Neural cell (in vitro differentiated cells): ENCODE measurements at regions not wholly inside any gene's neighbourhood (a gene's known extent, or its start where the extent isn't known, plus 50 kb on each side); places are given as distances from the start of the nearest gene placed in this dataset.

Source experiments
- H2AFZ ChIP-seq: fragments of 200-600, 300-800 bp; sonication (generic), shearing (Covaris generic); 2 replicates; pipeline ENCODE4 v1.6.0; 2014; ENCODE audit warnings: low read depth, mild to moderate bottlenecking, antibody characterized with exemption, low read length, moderate library complexity
- H3F3A ChIP-seq: fragments of 200-600 bp; shearing (Covaris generic); 2 replicates; pipeline ENCODE4 v1.6.1; 2016; ENCODE audit warnings: mild to moderate bottlenecking, moderate library complexity, mixed read lengths, antibody characterized with exemption, low read length; ENCODE audit not compliant: insufficient read depth, poor library complexity, severe bottlenecking
- H3K27ac ChIP-seq: fragments of 200-600, 300-800 bp; sonication (generic), shearing (Covaris generic); 2 replicates; pipeline ENCODE4 v1.5.1; 2014; ENCODE audit warnings: mild to moderate bottlenecking, low read length, moderate library complexity
- H3K27me3 ChIP-seq: fragments of 300-800, 200-600 bp; sonication (generic), shearing (Covaris generic); 2 replicates; pipeline ENCODE4 v1.6.0; 2014; ENCODE audit warnings: mild to moderate bottlenecking, low read depth, low read length, moderate library complexity; ENCODE audit not compliant: insufficient read depth
- H3K36me3 ChIP-seq: fragments of 300-800, 200-600 bp; sonication (generic), shearing (Covaris generic); 2 replicates; pipeline ENCODE4 v1.5.1; 2014; ENCODE audit warnings: mild to moderate bottlenecking, antibody characterized with exemption, low read length, moderate library complexity; ENCODE audit not compliant: insufficient read depth
- H3K4me2 ChIP-seq: fragments of 300-800, 200-600 bp; sonication (generic), shearing (Covaris generic); 2 replicates; pipeline ENCODE4 v1.6.0; 2014; ENCODE audit warnings: mild to moderate bottlenecking, low read length
- H3K4me3 ChIP-seq: fragments of 300-800, 200-600 bp; sonication (generic), shearing (Covaris generic); 2 replicates; pipeline ENCODE4 v1.5.1; 2014; ENCODE audit warnings: mild to moderate bottlenecking, low read length, moderate library complexity
- H3K79me2 ChIP-seq: fragments of 200-600 bp; shearing (Covaris generic); replicated peaks from 2 replicates; pipeline ENCODE4 v1.6.0; 2014; ENCODE audit warnings: mild to moderate bottlenecking, low read length, moderate library complexity; ENCODE audit not compliant: insufficient read depth
- H3K9ac ChIP-seq: fragments of 300-800, 200-600 bp; sonication (generic), shearing (Covaris generic); 2 replicates; pipeline ENCODE4 v1.6.1; 2016; ENCODE audit warnings: mild to moderate bottlenecking, low read length, mixed read lengths
- H3K9me2 ChIP-seq: fragments of 200-600 bp; shearing (Covaris generic); 2 replicates; pipeline ENCODE4 v1.6.1; 2016; ENCODE audit warnings: mild to moderate bottlenecking, low read length, mixed read lengths; ENCODE audit not compliant: insufficient read depth
- H3K9me3 ChIP-seq: fragments of 200-600, 300-800 bp; sonication (generic), shearing (Covaris generic); 2 replicates; pipeline ENCODE4 v1.6.1; 2016; ENCODE audit warnings: mild to moderate bottlenecking, mixed run types, low read length, moderate library complexity, mixed read lengths
- H4K20me1 ChIP-seq: fragments of 200-600 bp; shearing (Covaris generic); 2 replicates; pipeline ENCODE4 v1.6.1; 2016; ENCODE audit warnings: mild to moderate bottlenecking, mixed run types; ENCODE audit not compliant: insufficient read depth
- CTCF ChIP-seq: fragments of 450-650 bp; IDR thresholded peaks from 2 replicates; pipeline ENCODE4 v1.5.1; 2014; ENCODE audit warnings: antibody characterized with exemption, mild to moderate bottlenecking, moderate library complexity; ENCODE audit not compliant: poor library complexity, severe bottlenecking
- EP300 ChIP-seq: fragments of 450-650 bp; conservative IDR thresholded peaks from 2 replicates; pipeline ENCODE4 v1.6.1; 2014; ENCODE audit warnings: antibody characterized with exemption, mild to moderate bottlenecking, moderate library complexity; ENCODE audit not compliant: poor library complexity, severe bottlenecking
- EZH2 ChIP-seq: fragments of 200-600, 300-800 bp; shearing (Covaris generic), sonication (generic); IDR thresholded peaks from 2 replicates; pipeline ENCODE4 v1.6.1; 2014; ENCODE audit warnings: antibody characterized with exemption, low read length, borderline replicate concordance, mild to moderate bottlenecking; ENCODE audit not compliant: insufficient read depth, poor library complexity, severe bottlenecking
- MXI1 ChIP-seq: fragments of 450-650 bp; conservative IDR thresholded peaks from 2 replicates; pipeline ENCODE4 v1.6.1; 2014; ENCODE audit warnings: antibody characterized with exemption, mild to moderate bottlenecking; ENCODE audit not compliant: poor library complexity, severe bottlenecking
- POLR2AphosphoS5 ChIP-seq: IDR thresholded peaks from 2 replicates; pipeline ENCODE4 v1.6.1; 2012
- RAD21 ChIP-seq: fragments of 450-650 bp; conservative IDR thresholded peaks from 2 replicates; pipeline ENCODE4 v1.6.1; 2014; ENCODE audit warnings: antibody characterized with exemption, mild to moderate bottlenecking, moderate library complexity
- REST ChIP-seq: IDR thresholded peaks from 2 replicates; pipeline ENCODE4 v1.6.1; 2012; ENCODE audit warnings: borderline replicate concordance
- SMC3 ChIP-seq: fragments of 450-650 bp; conservative IDR thresholded peaks from 2 replicates; pipeline ENCODE4 v1.6.1; 2014; ENCODE audit warnings: antibody characterized with exemption, mild to moderate bottlenecking, moderate library complexity; ENCODE audit not compliant: poor library complexity
- TAF1 ChIP-seq: IDR thresholded peaks from 2 replicates; pipeline ENCODE4 v1.6.1; 2012; ENCODE audit warnings: low read depth

- H2AFZ ChIP-seq: no peak overlapping the region
- TF ChIP-seq POLR2AphosphoS5: no peak
- TF ChIP-seq EP300: no peak
- no peak for TF ChIP-seq REST
- TF ChIP-seq CTCF: no peak
- TF ChIP-seq MXI1: no peak
- no peak for TF ChIP-seq SMC3
- no peak for TF ChIP-seq EZH2
- TF ChIP-seq TAF1: no peak
- H3K36me3 ChIP-seq: no peaks in the 10 kb centered on the region
- no peaks in the 10 kb centered on the region for H3F3A ChIP-seq
- H4K20me1 ChIP-seq: no peaks in the 10 kb centered on the region
- H3K9ac ChIP-seq: no peak overlapping the region
- no peaks in the 10 kb centered on the region for H3K79me2 ChIP-seq
- no peak overlapping the region for H3K4me3 ChIP-seq
- H3K9me2 ChIP-seq: no peaks in the 10 kb centered on the region
- H3K9me3 ChIP-seq: no peaks in the 10 kb centered on the region
- H3K27ac ChIP-seq: no peak overlapping the region
- H3K4me2 ChIP-seq: no peak overlapping the region
- H3K27me3 ChIP-seq: no peaks in the 10 kb centered on the region
Measured at GRCh38 chr6:134817448-134817847, 132.5 kb downstream of the ALDH8A1 start.

GRCh38 chr6:134816780-134817179 is 133.1 kb downstream of the ALDH8A1 start:
- Histone ChIP-seq H4K20me1 (no peaks in the 10 kb centered on the region), H3K9me3 (no peaks in the 10 kb centered on the region), H3K9ac (no peak overlapping the region), H3K27ac (no peak overlapping the region), H3K36me3 (no peaks in the 10 kb centered on the region), H3K79me2 (no peaks in the 10 kb centered on the region), H3F3A (no peaks in the 10 kb centered on the region), H3K4me2 (no peak overlapping the region), H3K4me3 (no peak overlapping the region), H3K27me3 (no peaks in the 10 kb centered on the region), H3K9me2 (no peaks in the 10 kb centered on the region), H2AFZ (no peak overlapping the region)
- TF ChIP-seq POLR2AphosphoS5 (no peak), EP300 (no peak), EZH2 (no peak), TAF1 (no peak), CTCF (no peak), SMC3 (no peak), MXI1 (no peak), REST (no peak), RAD21 (no peak)
